ENCODE measurements at regions not wholly inside any gene's neighbourhood (a gene's known extent, or its start where the extent isn't known, plus 50 kb on each side); places are given as distances from the start of the nearest gene placed in this dataset.

GRCh38 chr7:25559581-25560367 lies 331.5 kb upstream of the NPVF start:
- DNase-seq: no peak

- no peak for DNase-seq
Measured at GRCh38 chr7:25562673-25563182, 334.4 kb upstream of the NPVF start.

GRCh38 chr7:25565002-25565401 lies 336.7 kb upstream of the NPVF start:
- DNase-seq: no peak

- peak; percentile 74 for DNase-seq
Measured at GRCh38 chr7:25565949-25566348, 337.7 kb upstream of the NPVF start.

GRCh38 chr7:25567430-25567829 lies 339.1 kb upstream of the NPVF start:
- DNase-seq: no peak

- DNase-seq: no peak
Measured at GRCh38 chr7:25569765-25570164, 341.5 kb upstream of the NPVF start.

GRCh38 chr7:25572423-25572822 lies 344.1 kb upstream of the NPVF start:
- no peak for DNase-seq

GRCh38 chr7:25574828-25575227 lies 346.5 kb upstream of the NPVF start:
- no peak for DNase-seq

- DNase-seq: no peak
Measured at GRCh38 chr7:25575634-25576033, 347.3 kb upstream of the NPVF start.

GRCh38 chr7:25578991-25579777 lies 350.9 kb upstream of the NPVF start:
- no peak for DNase-seq

GRCh38 chr7:25579778-25580075 lies 351.4 kb upstream of the NPVF start:
- no peak for DNase-seq

GRCh38 chr7:25580141-25580540 lies 351.9 kb upstream of the NPVF start:
- no peak for DNase-seq

- DNase-seq: no peak
Measured at GRCh38 chr7:25583621-25584020, 355.3 kb upstream of the NPVF start.

- no peak for DNase-seq
Measured at GRCh38 chr7:25584112-25584938, 356.0 kb upstream of the NPVF start.

- no peak for DNase-seq
Measured at GRCh38 chr7:25586513-25586912, 358.2 kb upstream of the NPVF start.

GRCh38 chr7:25594122-25594521 lies 365.8 kb upstream of the NPVF start:
- no peak for DNase-seq

- DNase-seq: no peak
Measured at GRCh38 chr7:25594728-25595127, 366.4 kb upstream of the NPVF start.

- no peak for DNase-seq
Measured at GRCh38 chr7:25595996-25596395, 367.7 kb upstream of the NPVF start.

GRCh38 chr7:25596443-25596842 lies 368.2 kb upstream of the NPVF start:
- DNase-seq: no peak

GRCh38 chr7:25597946-25598345 lies 369.7 kb upstream of the NPVF start:
- DNase-seq: no peak

GRCh38 chr7:25598765-25599164 lies 370.5 kb upstream of the NPVF start:
- no peak for DNase-seq

GRCh38 chr7:25600262-25600920 lies 372.1 kb upstream of the NPVF start:
- no peak for DNase-seq

All from NCI-H2107 (cell line).